GM19467 (cell line): ENCODE measurements at regions not wholly inside any gene's neighbourhood (a gene's known extent, or its start where the extent isn't known, plus 50 kb on each side); places are given as distances from the start of the nearest gene placed in this dataset.

Source experiments
- ATAC-seq: cut with Tn5 transposase; IDR thresholded peaks from one replicate; pipeline ENCODE4 v1.9.1; 2021; ENCODE audit warnings: mild to moderate bottlenecking, moderate library complexity; ENCODE audit not compliant: unreplicated experiment

GRCh38 chr2:7905756-7906155 lies 776.1 kb upstream of the ID2 start:
- ATAC-seq: no peak

- ATAC-seq: no peak
Measured at GRCh38 chr2:7906431-7906830, 775.4 kb upstream of the ID2 start.

- no peak for ATAC-seq
Measured at GRCh38 chr2:7907041-7907440, 774.8 kb upstream of the ID2 start.

- ATAC-seq: no peak
Measured at GRCh38 chr2:7910752-7911151, 771.1 kb upstream of the ID2 start.

GRCh38 chr2:7911196-7911595 lies 770.7 kb upstream of the ID2 start:
- no peak for ATAC-seq

- ATAC-seq: no peak
Measured at GRCh38 chr2:7913974-7914373, 767.9 kb upstream of the ID2 start.

- no peak for ATAC-seq
Measured at GRCh38 chr2:7915302-7916091, 766.4 kb upstream of the ID2 start.

- ATAC-seq: no peak
Measured at GRCh38 chr2:7916670-7917069, 765.2 kb upstream of the ID2 start.

- ATAC-seq: no peak
Measured at GRCh38 chr2:7919510-7919909, 762.3 kb upstream of the ID2 start.

- no peak for ATAC-seq
Measured at GRCh38 chr2:7924023-7924762, 757.7 kb upstream of the ID2 start.

GRCh38 chr2:7925506-7925905 lies 756.4 kb upstream of the ID2 start:
- no peak for ATAC-seq

GRCh38 chr2:7927691-7928090 lies 754.2 kb upstream of the ID2 start:
- ATAC-seq: no peak

GRCh38 chr2:7929281-7929680 lies 752.6 kb upstream of the ID2 start:
- ATAC-seq: no peak

GRCh38 chr2:7930800-7931635 lies 750.8 kb upstream of the ID2 start:
- no peak for ATAC-seq

- no peak for ATAC-seq
Measured at GRCh38 chr2:7931808-7932207, 750.0 kb upstream of the ID2 start.

- ATAC-seq: no peak
Measured at GRCh38 chr2:7933672-7934071, 748.2 kb upstream of the ID2 start.

- ATAC-seq: no peak
Measured at GRCh38 chr2:7934476-7934875, 747.4 kb upstream of the ID2 start.

- no peak for ATAC-seq
Measured at GRCh38 chr2:7937082-7937481, 744.8 kb upstream of the ID2 start.

GRCh38 chr2:7940723-7941122 lies 741.1 kb upstream of the ID2 start:
- no peak for ATAC-seq

- no peak for ATAC-seq
Measured at GRCh38 chr2:7943446-7943845, 738.4 kb upstream of the ID2 start.

GRCh38 chr2:7945026-7945425 lies 736.8 kb upstream of the ID2 start:
- ATAC-seq: no peak
